Astrocyte of the spinal cord (primary cell): ENCODE measurements at regions not wholly inside any gene's neighbourhood (a gene's known extent, or its start where the extent isn't known, plus 50 kb on each side); places are given as distances from the start of the nearest gene placed in this dataset.

Source experiments
- DNase-seq: peaks from one replicate; pipeline ENCODE4 v3.0.0; 2011; ENCODE audit warnings: low read depth, low spot score
- H3K4me3 ChIP-seq: 2 replicates; pipeline ENCODE4 v1.5.1; 2011; ENCODE audit warnings: low read depth, mild to moderate bottlenecking, low read length, moderate library complexity
- CTCF ChIP-seq: IDR thresholded peaks from 2 replicates; pipeline ENCODE4 v1.5.1; 2012; ENCODE audit warnings: low read depth, mild to moderate bottlenecking, low read length, inconsistent platforms
- in situ Hi-C: cut with HindIII; loops from 2 replicates; pipeline ENCODE4 v1.10.0; 2017; ENCODE audit warnings: low sequenced_read_pairs

DNA sequence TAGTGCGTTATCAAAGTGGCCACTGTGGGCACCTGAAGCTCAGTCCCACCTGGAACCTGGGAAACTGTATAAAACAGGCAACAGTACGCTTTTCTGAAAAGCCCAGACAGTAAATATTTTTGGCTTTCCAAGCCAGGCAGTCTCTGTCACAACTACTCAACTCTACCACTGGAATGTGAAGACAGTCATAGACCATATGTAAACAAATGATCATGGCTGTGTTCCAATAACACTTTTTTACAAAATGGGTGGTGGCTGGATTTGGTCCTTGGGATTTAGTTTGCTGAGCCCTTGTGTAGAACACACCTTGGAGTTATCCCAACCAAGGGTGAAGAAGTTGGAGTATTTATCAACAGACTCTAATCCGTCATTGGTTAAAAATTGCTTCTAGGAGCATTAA lies 259.9 kb downstream of the SKIDA1 start:
- H3K4me3 ChIP-seq = no peak overlapping the region
- peak; percentile 29 for DNase-seq
- in situ Hi-C loops = no loop called here
- TF ChIP-seq CTCF = no peak

- in situ Hi-C loops = no loop called here
- TF ChIP-seq CTCF = no peak
- DNase-seq = no peak
- H3K4me3 ChIP-seq = no peak overlapping the region
These were observed 261.2 kb downstream of the SKIDA1 start for GRCh38 chr10:21264271-21264670.

- DNase-seq = no peak
- in situ Hi-C loops = no loop called here
These were observed 261.6 kb downstream of the SKIDA1 start for GRCh38 chr10:21263839-21264238.

GRCh38 chr10:21263263-21263803 lies 262.1 kb downstream of the SKIDA1 start:
- no peak for DNase-seq
- TF ChIP-seq CTCF = no peak
- H3K4me3 ChIP-seq = no peak overlapping the region
- in situ Hi-C loops = no loop called here

More at GRCh38 chr10:21263839-21264238, 261.6 kb downstream of the SKIDA1 start:
- H3K4me3 ChIP-seq = no peak overlapping the region
- TF ChIP-seq CTCF = no peak

GRCh38 chr10:21261842-21262294 lies 263.6 kb downstream of the SKIDA1 start:
- DNase-seq = peak; percentile 24
- H3K4me3 ChIP-seq = no peak overlapping the region
- in situ Hi-C loops = no loop called here
- TF ChIP-seq CTCF = no peak

GRCh38 chr10:21260506-21261149 lies 264.9 kb downstream of the SKIDA1 start:
- TF ChIP-seq CTCF = no peak
- no peak overlapping the region for H3K4me3 ChIP-seq
- in situ Hi-C loops = no loop called here
- DNase-seq = peak; percentile 29
